ENCODE measurements at regions not wholly inside any gene's neighbourhood (a gene's known extent, or its start where the extent isn't known, plus 50 kb on each side); places are given as distances from the start of the nearest gene placed in this dataset.
"Not testable (repeated sequence)": the region's sequence is repeated elsewhere in the genome, so short reads cannot be mapped to it uniquely, and the experiment has no call there.

DNA sequence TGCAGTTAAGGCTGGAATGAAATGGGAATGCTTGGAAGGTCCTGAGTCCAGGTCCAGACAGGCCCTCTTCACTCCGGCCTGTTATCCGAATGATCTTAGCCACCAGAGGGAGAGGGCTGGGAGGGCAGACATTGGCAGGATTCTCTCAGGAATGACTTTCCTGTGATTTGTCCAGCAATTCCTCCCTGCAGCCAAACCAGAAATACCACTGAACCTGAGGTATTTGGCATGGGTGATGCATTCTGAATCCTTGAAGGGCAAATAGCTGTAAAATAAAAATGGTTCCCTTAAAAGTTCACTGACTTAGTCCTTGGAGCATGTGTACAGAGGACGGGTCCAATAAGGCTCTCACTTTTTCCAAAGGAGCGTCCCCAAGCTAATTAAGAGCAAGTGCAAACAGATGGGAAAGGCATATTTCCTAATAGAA, 77.5 kb upstream of the HABP2 start:
- no peak for DNase-seq

DNA sequence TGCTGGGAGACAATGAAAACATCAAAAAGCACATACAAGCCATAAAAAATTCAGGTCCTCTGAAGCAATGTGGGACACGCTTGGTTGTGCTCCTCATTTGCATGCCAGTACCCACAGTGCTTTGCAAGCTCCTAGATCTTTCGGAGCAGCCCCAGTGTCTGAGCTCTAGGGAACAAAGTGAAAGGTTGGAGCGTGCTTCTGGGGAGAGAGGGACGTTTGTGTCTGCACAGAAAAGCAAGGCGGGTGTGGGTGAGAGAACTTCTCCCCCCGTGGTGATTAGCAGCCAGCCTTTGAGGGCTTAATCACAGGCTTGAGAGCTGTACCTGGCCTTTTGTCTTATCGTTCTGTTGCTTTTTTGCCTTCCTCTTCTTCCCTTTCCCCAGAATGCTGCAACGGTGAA, 76.7 kb upstream of the HABP2 start:
- DNase-seq: no peak

DNA sequence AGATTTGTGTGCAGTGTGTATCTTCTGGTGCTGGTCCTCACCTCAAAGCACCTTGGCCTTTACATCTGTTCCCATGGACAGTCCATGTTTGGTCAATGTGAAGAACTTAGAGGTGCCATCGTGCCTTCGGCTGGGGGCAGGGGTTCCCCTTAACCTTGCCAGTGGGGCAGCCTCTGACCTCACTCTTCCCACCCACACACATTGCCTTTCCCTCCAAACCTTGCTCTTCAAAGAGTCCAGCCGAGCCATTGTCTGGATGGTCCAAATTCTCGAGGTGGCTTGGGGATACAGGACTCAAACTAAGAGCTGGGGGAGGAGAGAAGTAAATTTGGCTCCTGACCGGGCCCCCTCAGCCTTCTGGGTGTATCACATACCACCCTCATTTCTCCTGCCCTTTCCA, 76.2 kb upstream of the HABP2 start:
- no peak for DNase-seq

DNA sequence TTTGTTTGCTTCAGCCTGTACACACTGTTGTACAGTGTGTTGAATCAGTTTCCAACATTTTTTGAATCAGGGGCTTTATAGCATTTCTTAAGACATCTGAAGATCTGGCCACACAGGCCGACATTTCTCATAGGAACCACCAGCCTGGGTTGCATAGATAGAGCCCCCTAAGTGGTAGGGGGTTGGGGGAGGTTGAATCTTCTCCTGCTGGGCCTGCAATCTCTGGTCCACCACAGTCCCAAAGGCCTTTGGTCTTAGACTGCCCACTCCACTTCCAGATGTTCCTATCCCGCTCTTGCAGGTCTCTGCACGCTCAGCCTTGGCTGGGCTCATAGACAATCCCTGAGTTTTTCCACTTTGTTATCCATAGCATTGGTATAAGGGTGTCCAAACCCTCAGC, 75.4 kb upstream of the HABP2 start:
- DNase-seq: no peak

DNA sequence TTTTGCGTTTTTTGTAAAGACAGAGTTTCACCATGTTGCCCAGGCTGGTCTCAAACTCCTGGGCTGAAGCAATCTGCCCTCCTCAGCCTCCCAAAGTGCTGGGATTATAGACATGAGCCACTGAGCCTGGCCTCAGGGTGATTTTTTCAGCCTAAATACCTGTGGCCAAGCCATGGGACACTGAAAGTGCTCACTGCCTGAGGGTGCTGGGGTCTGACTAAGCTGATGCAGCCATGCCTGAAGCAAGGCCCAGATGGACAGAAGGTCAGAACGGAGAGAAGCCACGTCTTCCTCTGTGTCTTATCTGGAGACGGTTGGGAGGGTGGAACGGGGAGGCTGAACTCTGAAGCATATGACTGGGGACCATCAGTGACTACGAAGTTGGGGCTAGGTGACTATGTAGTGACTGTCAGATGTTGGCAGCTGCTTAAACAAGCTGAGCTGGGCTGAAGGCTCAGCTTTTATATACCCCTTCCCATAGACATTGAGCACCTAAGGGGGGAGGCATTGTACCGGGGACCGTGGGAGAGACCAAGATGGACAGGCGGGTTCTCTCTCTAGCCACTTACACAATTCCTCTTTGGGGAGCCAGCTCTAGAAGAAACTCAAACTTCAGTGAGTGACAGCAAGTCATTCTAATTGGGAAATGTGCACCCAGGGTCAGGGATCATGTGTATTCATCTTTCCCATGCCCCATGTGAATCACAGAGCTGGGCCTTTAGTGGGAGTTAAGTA, 73.3 kb upstream of the HABP2 start:
- no peak for DNase-seq

DNA sequence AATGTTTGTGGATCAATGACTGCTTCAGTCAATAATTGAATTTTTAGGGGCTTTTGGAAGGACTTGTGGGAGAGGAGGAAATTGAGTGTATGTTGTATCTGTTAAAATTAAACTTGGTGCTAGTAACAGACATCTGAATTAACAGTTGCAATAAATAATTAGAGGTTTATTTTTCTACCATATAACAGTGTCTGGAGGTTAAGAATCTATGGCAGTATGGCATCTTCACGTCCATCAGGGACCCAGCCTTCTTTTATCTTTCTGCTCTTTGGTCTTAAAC, 72.8 kb upstream of the HABP2 start:
- DNase-seq: no peak

DNA sequence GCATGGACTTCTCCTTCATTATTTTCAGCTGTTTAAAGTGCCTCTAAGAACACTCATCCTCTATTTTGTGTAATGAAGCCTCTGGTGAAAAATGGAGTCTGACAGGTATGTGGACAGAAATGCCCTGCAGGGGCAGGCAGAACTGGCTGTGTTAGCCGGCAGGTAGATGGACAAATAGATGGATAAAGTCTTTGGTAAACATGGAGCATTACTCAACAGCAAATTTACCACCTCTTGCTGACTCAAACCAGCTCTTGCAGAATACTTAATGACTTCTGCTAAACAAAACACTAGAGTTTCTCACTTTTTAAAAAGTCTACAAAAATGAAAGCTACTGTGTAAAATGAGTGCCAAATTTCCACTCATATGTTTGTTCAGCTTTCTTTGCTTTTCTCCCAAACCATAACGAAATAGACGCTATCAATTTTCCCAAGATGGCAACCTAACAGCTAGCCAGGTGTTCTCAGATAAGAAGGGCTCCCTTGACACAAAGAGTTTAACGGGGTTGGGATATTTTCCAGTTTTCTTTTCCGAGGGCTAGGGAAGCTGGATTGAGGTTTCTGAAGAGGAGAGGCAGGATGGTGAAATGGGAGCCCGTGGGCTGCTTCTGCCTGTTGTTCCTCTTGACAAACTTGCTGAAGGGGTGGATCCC, 71.9 kb upstream of the HABP2 start:
- DNase-seq: no peak

DNA sequence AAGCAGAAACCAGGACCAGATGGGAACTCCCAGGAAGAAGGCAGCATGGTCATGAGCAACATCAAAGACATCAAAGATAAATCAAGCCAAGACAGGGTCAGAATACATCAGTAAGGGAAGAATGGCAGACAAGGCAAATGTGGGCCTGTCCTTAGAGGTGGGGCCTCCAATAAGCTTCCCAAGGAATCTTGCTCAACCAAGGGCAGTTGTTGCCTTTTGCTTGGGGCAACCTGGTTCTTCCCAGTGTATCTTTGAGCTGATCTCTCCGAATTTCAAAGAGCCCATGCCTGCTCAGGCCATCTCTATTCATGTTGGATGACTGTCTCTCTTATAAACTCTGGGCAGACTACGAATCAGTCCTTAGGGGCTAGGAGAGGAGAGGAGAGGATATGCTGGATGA, 68.4 kb upstream of the HABP2 start:
- no peak for DNase-seq

DNA sequence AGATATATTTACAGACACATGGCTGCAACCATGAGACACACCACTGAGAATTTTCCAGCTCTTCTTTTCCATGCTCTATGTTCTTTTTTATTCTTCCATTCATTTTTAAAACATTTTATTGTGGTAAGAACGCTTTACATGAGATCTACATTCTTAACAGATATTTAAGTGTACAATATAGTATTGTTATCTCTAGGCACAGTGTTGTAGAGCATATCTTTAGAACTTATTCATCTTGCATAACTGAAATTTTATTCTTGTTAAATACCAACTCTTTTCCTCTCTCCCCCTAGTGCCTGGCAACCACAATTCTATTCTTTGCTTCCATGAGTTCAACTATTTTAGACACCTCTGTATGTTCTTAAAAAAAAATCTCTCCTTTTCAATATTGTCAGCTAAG, 67.1 kb upstream of the HABP2 start:
- DNase-seq: no peak

DNA sequence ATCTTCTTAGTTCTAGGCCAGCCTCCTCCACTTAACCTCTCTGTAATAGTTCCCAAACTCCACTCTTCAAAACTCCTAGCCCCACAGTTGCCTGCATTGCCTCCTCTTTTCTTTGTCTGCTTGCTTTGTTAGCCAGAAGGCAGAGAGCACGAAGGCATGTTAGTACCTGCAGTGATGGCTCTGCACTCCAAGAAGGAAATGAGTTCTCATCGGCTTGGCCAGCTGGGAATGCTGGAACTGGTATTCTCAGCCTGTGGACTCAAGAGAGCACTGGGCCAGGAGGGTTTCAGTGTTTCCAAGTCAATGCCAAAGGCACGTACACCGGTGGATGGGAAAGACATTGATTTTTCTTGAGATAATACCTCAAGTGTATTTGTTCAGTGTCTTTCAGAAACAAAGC, 66.3 kb upstream of the HABP2 start:
- no peak for DNase-seq

DNA sequence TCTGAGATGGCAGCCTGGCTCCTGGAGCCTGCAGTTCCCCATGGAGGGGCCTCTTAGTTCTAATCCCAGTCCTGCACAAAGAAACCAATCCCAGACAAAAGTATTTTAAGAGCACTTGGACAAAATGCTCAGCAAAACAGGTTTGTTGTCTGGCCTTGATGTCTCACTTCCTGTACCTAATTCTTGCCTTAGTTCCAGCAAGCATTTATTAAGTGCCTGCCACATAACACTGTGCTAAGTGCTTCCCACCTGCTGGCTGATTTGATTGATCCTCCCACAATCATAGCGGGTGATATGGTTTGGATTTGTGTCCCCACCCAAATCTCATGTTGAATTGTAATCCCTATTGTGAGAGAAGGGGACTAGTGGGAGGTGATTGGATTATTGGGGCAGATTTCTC, 65.7 kb upstream of the HABP2 start:
- DNase-seq: no peak

DNA sequence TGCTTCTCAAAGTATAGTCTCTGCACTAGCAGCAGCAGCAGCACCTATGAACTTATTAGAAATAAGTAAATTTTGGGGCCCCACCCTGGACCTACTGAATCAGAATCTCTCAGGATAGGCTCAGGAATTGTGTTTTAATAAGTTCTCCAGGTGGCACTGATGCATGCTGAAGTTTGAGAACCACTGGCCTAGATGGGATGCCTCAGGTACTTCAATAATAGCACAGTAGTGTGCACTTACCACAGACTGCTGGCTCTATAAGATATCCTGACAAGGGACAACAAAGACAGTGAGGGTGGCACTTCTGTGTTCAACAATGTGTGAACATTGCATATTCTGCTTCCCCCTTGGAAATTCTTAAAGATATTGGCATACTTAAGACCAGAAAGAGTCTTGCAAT, 64.7 kb upstream of the HABP2 start:
- no peak for DNase-seq

DNA sequence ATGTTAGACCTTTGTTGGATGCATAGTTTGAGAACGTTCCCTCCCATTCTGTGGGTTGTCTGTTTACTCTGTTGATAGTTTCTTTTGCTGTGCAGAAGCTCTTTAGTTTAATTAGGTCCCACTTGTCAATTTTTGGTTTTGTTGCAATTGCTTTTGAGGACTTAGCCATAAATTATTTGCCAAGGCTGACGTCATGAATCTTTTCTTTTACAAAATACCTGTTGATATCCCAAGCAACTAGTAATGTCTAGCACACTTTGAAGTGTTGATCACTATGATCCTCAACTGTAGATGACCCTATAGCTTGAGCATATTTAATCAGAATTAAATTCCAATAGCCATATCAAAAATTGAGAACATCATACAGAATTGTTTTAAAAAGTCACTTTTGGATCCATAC, 63.3 kb upstream of the HABP2 start:
- not testable (repeated sequence) for DNase-seq

DNA sequence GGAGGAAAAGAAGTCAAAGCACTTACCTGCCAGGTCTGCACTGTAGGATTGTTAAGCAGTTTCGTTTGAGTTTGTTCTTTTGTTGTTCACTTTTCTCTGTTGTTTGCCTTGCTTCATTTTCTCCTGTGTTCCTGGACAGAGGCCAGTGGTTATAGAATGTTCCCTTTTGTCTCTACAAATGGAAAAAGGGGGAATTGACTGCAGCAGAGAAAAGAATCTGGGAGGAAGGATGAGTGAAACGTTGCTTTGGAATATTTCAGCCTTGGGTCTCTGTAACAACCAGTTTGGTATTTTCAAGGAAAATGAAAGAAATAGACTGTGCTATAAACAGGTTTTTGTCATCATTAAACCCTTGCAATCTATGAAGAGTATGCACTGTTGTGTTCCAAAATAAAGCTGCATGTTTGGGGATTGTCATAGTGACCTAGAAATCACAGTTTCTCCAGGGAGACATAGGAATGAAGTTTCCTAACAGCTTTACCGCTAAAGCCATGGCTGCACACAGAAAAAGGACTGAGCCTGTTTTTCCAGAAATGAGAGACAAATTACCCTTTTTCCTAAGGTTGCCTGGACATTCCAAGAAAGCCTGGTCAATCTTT, 60.8 kb upstream of the HABP2 start:
- no peak for DNase-seq

DNA sequence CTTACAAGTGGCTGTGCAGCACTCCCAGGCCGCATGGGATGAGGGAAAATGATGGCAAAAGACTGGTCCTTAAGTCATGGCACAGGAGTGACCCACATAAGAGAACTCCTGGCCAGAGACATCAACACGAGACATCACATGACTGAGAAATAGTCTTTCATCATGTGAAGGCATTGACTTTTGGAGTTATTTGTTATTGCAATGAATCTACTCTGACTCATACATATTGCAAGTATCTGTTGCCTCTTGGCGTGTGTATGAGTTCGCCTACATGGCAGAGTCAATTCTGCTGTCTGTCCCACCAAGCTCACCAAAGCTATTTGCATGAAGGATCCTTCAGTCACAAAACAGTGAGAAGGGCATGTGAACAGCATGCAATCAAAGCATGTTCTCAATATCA, 59.7 kb upstream of the HABP2 start:
- no peak for DNase-seq

DNA sequence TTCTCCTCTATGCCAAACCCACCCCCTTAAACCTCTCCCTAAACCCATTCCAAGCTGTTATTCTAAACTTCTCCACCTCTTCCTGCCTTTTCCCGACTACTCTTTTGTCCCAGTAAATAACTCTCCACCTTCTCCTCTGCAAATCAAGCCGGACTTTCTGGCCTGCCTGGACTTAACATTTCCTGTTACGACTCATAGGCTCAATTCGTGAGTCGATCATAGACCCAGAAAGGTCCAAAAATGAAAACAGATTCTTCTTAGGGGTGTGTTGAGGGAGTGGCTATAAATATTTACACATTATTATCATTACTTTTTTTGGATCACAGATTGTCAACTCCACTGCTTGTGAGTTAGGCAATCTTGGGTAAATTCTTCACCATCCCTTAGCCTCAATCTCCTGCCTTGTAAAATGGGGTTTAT, 59.0 kb upstream of the HABP2 start:
- no peak for DNase-seq

DNA sequence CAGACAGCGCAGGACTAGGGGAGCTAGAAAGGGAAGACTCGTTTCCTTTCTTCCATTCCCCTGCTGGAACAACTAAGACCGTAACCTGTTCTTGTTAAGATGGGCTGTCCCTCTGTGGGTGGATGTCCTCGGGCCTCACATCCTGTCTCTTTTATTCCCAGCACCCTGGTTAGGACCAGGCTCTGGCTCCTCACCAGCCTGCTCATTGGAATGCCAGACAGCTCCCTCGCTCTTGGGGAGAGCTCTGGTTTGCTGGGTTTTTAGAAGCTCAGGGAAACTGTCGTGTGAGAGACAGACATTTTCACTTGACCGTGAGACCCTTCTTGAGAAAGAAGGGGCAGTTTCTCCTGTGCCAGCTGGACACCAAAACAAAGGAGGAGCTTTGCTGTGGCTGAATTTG, 58.1 kb upstream of the HABP2 start:
- no peak for DNase-seq

DNA sequence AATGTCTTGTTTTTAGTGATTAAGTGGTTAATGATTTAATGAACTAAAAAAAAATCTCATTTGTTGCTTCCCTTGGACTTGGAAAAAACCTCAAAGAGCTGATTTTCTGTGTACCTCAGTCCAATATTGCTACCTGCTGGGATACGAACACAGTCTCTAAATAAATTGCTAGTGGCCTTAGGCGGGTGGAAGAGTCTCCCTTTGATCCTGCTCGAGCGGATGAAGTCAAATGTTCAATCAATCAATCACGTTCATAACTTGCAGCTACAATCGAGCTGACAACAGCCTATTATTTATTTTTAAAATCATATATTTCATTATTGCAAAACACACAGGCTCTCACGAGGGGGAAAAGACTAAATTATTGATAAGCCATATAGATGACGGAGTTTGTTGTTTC, 57.3 kb upstream of the HABP2 start:
- DNase-seq: no peak

DNA sequence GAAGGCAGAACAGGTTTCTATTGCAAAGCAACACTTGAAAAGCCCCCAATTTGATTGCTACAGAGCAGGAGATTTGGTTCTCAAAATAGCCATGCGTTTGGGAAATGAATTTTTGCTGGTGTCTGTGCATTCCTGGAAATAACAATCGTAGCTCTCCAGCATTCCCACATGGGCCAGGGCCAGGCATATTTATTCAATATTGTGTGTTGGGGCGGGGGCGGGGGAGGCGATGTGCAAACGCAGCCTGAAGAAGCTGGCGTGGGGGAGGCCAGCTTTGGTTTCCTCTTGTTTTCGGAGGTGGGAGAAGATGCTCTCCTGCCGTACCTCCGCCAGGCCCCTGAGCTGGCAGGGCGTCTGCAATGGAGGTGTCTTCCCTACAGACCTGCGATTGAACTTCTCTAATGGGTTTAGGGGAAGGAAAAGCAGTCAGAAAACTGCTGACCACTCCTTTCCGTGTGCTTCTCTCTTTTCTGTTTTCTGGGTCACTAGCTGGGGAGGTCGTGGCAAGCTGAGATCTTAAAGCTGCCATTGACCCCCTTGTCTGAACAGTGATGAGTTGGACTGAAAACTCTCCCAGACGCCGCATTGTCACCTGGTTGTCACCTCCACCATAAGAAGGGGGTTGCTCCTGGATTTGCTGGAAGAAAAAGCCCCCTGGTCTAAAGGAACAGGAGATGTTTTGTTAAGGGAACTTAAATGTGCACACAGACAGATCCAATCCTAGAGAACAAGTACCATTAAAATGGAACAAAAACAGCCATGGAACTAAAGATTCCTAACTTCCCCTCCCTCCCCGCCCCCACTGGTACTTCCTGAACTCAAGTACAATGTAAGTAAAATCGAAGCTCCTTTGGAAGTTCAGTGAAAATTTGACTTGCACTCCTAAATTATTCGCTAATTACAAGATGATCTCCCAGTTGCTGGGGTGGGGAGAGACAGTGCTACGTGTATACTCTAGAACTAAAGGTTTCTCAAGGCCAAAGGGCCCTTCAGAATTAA, 56.4 kb upstream of the HABP2 start:
- no peak for DNase-seq

DNA sequence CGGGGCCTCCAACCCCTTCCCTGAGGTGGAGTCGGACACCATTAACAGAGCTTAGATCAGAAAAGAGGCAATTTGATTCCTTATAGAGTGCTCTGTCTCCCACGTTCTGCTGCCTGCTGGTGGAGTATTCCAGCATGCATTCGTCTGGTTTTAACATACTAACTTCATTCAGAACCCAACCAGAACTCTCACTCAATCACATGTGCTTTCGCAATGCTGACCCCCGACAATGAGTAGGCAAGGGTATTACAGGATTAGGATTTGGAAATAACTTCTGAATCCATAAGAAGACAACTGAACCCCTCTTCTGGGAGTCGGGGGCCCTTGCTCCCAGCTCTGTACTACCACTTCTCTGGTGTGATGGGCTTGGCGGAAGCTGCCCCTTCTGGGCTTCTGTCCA, 55.7 kb upstream of the HABP2 start:
- DNase-seq: no peak

DNA sequence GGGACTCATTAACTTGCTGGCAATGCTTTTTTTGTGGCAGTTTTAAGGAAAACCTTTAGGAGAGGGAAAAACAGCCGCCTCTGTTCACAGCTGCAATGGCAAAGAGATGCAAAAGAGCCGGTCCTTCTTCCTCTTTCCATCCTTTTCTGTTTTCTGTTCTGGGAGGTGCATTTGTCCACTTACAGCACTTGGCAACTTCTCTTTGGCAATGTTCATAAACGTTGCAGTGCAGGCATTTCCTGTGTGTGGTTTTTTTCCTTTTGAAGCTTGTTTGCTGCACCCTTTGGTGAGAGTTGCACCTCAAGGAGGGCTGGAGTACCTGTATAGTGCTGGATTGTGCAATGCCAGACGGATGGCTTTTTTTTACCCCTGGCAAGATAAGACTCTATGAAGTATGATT, 53.9 kb upstream of the HABP2 start:
- no peak for DNase-seq

DNA sequence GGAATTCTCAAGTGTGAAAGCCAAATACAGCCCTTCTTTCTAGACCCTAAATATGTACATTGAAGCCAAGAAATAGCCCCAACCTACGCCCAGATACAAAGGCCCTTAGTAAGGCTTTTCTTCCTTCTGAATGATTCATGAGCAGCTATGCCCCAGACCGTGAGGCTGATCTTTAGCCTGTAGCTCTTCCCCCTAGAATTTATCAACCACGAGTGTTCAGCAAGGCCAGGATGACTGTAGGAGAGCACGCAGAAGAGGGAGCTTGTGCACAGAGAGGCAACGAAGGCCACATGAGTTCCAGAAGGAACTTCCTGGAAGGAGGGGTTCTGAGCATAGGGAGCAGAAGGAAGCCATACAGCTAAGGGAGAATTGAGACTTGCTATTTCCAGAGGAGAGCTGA, 53.0 kb upstream of the HABP2 start:
- no peak for DNase-seq

DNA sequence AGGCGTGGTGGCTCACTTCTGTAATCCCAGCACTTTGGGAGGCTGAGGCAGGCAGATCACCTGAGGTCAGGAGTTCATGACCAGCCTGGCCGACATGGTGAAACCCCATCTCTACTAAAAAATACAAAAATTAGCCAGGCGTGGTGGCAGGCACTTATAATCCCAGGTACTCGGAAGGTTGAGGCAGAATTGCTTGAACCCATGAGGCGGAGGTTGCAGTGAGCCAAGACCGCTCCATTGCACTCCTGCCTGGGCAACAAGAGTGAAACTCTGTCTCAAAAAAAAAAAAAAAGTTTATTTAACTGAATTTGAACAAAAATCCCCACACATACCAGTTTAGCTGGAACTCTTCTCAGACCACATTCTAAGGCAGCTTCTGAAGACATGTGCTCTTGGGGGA, 51.8 kb upstream of the HABP2 start:
- DNase-seq: not testable (repeated sequence)
